ENCODE measurements at regions not wholly inside any gene's neighbourhood (a gene's known extent, or its start where the extent isn't known, plus 50 kb on each side); places are given as distances from the start of the nearest gene placed in this dataset.

DNA sequence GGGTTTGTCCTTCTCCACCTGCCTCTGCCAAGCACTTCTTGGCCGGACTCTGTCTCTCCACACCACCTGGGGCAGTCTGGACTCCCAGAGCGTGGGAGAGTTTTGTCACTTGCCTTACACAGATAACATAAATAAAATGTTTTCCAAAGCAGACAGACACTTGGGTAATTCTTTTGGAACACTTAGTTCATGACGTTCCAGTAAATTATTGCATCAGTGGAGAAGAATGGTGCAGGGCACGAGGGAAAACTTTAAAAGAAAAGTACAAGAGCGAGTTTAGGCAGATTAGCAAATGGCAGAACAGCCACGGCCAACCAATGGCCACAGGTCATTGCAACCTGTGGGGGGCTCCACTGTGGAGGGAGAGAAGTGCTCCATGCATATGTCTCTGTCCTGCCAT is 170.6 kb upstream of the GRB10 start:
- ChIA-PET POLR2A (no interaction called here), CTCF (no interaction called here)
- TF ChIP-seq CREM (CRISPR knock-in tag; IDR thresholded peaks at IDR 0.05) (no peak), ESRRA (CRISPR knock-in tag; IDR thresholded peaks at IDR 0.05; ENCODE audit: borderline replicate concordance) (no peak), ZBTB21 (CRISPR knock-in tag; IDR thresholded peaks at IDR 0.05; ENCODE audit: borderline replicate concordance) (no peak), CREB1 (CRISPR knock-in tag; IDR thresholded peaks at IDR 0.05) (no peak), FOXP1 (CRISPR knock-in tag; IDR thresholded peaks at IDR 0.05; ENCODE audit: borderline replicate concordance) (no peak), TP53 (CRISPR knock-in tag; IDR thresholded peaks at IDR 0.05) (no peak), FOXK1 (CRISPR knock-in tag; IDR thresholded peaks at IDR 0.05) (no peak), ZNF219 (CRISPR knock-in tag; IDR thresholded peaks at IDR 0.05; ENCODE audit: borderline replicate concordance) (no peak), ZNF396 (CRISPR knock-in tag; IDR thresholded peaks at IDR 0.05; ENCODE audit: borderline replicate concordance) (no peak), ZNF317 (CRISPR knock-in tag; IDR thresholded peaks at IDR 0.05; ENCODE audit: borderline replicate concordance, low read depth) (no peak), NFE2L1 (CRISPR knock-in tag; IDR thresholded peaks at IDR 0.05) (no peak)
- TF ChIP-seq, protein P1, sequence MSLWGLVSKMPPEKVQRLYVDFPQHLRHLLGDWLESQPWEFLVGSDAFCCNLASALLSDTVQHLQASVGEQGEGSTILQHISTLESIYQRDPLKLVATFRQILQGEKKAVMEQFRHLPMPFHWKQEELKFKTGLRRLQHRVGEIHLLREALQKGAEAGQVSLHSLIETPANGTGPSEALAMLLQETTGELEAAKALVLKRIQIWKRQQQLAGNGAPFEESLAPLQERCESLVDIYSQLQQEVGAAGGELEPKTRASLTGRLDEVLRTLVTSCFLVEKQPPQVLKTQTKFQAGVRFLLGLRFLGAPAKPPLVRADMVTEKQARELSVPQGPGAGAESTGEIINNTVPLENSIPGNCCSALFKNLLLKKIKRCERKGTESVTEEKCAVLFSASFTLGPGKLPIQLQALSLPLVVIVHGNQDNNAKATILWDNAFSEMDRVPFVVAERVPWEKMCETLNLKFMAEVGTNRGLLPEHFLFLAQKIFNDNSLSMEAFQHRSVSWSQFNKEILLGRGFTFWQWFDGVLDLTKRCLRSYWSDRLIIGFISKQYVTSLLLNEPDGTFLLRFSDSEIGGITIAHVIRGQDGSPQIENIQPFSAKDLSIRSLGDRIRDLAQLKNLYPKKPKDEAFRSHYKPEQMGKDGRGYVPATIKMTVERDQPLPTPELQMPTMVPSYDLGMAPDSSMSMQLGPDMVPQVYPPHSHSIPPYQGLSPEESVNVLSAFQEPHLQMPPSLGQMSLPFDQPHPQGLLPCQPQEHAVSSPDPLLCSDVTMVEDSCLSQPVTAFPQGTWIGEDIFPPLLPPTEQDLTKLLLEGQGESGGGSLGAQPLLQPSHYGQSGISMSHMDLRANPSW (CRISPR knock-in tag; conservative IDR thresholded peaks at IDR 0.05; ENCODE audit: low read depth) = no peak
- TF ChIP-seq, protein P2, sequence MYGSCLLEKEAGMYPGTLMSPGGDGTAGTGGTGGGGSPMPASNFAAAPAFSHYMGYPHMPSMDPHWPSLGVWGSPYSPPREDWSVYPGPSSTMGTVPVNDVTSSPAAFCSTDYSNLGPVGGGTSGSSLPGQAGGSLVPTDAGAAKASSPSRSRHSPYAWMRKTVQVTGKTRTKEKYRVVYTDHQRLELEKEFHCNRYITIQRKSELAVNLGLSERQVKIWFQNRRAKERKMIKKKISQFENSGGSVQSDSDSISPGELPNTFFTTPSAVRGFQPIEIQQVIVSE (CRISPR knock-in tag; IDR thresholded peaks at IDR 0.05; ENCODE audit: borderline replicate concordance) = no peak
- TF ChIP-seq, protein P3, sequence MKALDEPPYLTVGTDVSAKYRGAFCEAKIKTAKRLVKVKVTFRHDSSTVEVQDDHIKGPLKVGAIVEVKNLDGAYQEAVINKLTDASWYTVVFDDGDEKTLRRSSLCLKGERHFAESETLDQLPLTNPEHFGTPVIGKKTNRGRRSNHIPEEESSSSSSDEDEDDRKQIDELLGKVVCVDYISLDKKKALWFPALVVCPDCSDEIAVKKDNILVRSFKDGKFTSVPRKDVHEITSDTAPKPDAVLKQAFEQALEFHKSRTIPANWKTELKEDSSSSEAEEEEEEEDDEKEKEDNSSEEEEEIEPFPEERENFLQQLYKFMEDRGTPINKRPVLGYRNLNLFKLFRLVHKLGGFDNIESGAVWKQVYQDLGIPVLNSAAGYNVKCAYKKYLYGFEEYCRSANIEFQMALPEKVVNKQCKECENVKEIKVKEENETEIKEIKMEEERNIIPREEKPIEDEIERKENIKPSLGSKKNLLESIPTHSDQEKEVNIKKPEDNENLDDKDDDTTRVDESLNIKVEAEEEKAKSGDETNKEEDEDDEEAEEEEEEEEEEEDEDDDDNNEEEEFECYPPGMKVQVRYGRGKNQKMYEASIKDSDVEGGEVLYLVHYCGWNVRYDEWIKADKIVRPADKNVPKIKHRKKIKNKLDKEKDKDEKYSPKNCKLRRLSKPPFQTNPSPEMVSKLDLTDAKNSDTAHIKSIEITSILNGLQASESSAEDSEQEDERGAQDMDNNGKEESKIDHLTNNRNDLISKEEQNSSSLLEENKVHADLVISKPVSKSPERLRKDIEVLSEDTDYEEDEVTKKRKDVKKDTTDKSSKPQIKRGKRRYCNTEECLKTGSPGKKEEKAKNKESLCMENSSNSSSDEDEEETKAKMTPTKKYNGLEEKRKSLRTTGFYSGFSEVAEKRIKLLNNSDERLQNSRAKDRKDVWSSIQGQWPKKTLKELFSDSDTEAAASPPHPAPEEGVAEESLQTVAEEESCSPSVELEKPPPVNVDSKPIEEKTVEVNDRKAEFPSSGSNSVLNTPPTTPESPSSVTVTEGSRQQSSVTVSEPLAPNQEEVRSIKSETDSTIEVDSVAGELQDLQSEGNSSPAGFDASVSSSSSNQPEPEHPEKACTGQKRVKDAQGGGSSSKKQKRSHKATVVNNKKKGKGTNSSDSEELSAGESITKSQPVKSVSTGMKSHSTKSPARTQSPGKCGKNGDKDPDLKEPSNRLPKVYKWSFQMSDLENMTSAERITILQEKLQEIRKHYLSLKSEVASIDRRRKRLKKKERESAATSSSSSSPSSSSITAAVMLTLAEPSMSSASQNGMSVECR (CRISPR knock-in tag; IDR thresholded peaks at IDR 0.05; ENCODE audit: borderline replicate concordance) = no peak
- ATAC-seq = no peak
- Mint-ChIP-seq H3K27me3 (ENCODE audit: low read depth) (peaks cover 84% of the 10 kb centered on the region), H3K4me3 (no peak overlapping the region), H3K9me3 (peaks cover 35% of the 10 kb centered on the region), H3K36me3 (peaks cover 17% of the 10 kb centered on the region), H3K27ac (no peak overlapping the region), H3K4me1 (peaks cover 24% of the 10 kb centered on the region)
- no peak for DNase-seq (ENCODE audit: low spot score)

DNA sequence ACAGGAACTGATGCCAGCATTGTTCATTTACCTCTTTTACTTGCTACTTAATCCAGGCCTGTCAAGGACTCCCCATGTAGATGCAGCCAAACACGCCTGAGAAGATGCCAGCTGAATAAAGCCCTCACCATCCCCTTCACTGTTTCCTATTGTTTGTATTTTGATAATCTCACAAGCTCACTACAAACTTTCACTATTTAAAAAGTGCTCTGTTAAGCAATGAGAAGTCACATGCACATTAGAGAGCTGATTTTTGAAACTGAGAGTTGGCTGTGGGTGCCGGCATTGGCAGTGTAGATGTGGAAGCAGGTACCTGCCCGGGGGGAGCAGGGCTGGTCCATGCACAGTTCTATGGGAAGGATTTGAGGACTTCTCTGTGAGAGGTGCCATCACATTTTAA is 169.8 kb upstream of the GRB10 start:
- DNase-seq (ENCODE audit: low spot score) (no peak), ATAC-seq (no peak)
- Mint-ChIP-seq H3K4me1 (peaks cover 16% of the 10 kb centered on the region), H3K36me3 (peaks cover 19% of the 10 kb centered on the region), H3K4me3 (no peak overlapping the region), H3K27ac (no peak overlapping the region), H3K27me3 (ENCODE audit: low read depth) (peaks cover 77% of the 10 kb centered on the region), H3K9me3 (peaks cover 41% of the 10 kb centered on the region)
- POLR2A ChIA-PET = no interaction called here
- TF ChIP-seq SMAD4 (CRISPR knock-in tag; IDR thresholded peaks at IDR 0.05) (no peak), RORB (CRISPR knock-in tag; IDR thresholded peaks at IDR 0.05) (no peak)
- TF ChIP-seq, protein P4, sequence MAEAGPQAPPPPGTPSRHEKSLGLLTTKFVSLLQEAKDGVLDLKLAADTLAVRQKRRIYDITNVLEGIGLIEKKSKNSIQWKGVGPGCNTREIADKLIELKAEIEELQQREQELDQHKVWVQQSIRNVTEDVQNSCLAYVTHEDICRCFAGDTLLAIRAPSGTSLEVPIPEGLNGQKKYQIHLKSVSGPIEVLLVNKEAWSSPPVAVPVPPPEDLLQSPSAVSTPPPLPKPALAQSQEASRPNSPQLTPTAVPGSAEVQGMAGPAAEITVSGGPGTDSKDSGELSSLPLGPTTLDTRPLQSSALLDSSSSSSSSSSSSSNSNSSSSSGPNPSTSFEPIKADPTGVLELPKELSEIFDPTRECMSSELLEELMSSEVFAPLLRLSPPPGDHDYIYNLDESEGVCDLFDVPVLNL (CRISPR knock-in tag; IDR thresholded peaks at IDR 0.05; ENCODE audit: borderline replicate concordance, low read depth) = no peak
- CTCF ChIA-PET = no interaction called here

All from WTC11 (cell line).